ENCODE measurements at regions not wholly inside any gene's neighbourhood (a gene's known extent, or its start where the extent isn't known, plus 50 kb on each side); places are given as distances from the start of the nearest gene placed in this dataset.

- DNase-seq = no peak
- Histone ChIP-seq H3K9me3 (no peaks in the 10 kb centered on the region), H3K27ac (no peak overlapping the region), H3K4me3 (no peak overlapping the region), H3K4me1 (peaks cover 7% of the 10 kb centered on the region), H3K27me3 (no peaks in the 10 kb centered on the region), H3K36me3 (ENCODE audit: low read depth, missing control alignments) (no peaks in the 10 kb centered on the region)
- 81 to 100% methylated on average over 1 of the region's 1 CpG for WGBS, 2 donors
- intact Hi-C loops (cut with DNase I; ENCODE audit: low total_unique reads) = no loop called here
- TF ChIP-seq POLR2A (IDR thresholded peaks at IDR 0.05) = no peak
Observed at GRCh38 chr9:73807952-73808351, 656.3 kb downstream of the ANXA1 start.

DNA sequence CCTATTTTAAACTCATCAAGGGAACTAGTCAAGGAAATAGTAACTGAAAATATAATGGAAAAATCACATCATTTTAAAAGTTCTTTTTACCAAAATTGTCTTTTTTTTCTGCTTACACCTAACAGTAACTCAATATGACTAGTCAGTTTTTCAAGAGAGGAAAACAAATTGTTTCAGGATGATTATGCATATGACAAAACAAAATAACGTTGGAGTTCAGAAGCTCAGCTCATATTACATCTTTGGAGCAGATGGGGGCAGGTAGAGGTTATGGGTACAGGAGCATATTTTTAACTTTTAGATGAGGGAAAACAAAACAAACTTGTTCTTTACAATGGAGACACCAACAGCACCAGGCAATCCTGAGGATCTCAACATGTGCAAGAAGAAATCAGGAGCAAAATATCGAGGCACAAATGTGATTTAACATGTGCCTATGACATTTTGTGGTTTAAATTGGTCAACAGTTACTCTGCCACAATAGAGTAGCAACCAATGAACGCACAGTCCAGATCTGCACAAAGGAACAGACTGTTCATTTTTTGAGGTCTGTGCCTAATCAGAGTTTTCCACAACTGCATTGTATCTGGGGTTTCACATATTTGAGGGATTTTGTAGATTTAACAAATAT is 659.0 kb downstream of the ANXA1 start:
- Histone ChIP-seq H3K36me3 (ENCODE audit: low read depth, missing control alignments) (no peaks in the 10 kb centered on the region), H3K4me1 (no peaks in the 10 kb centered on the region), H3K27me3 (no peaks in the 10 kb centered on the region), H3K27ac (no peak overlapping the region), H3K4me3 (no peak overlapping the region), H3K9me3 (no peaks in the 10 kb centered on the region)
- WGBS, 2 donors = 53 to 64% methylated on average over 3 of the region's 3 CpGs
- DNase-seq = no peak
- TF ChIP-seq, protein P1, sequence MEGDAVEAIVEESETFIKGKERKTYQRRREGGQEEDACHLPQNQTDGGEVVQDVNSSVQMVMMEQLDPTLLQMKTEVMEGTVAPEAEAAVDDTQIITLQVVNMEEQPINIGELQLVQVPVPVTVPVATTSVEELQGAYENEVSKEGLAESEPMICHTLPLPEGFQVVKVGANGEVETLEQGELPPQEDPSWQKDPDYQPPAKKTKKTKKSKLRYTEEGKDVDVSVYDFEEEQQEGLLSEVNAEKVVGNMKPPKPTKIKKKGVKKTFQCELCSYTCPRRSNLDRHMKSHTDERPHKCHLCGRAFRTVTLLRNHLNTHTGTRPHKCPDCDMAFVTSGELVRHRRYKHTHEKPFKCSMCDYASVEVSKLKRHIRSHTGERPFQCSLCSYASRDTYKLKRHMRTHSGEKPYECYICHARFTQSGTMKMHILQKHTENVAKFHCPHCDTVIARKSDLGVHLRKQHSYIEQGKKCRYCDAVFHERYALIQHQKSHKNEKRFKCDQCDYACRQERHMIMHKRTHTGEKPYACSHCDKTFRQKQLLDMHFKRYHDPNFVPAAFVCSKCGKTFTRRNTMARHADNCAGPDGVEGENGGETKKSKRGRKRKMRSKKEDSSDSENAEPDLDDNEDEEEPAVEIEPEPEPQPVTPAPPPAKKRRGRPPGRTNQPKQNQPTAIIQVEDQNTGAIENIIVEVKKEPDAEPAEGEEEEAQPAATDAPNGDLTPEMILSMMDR (IDR thresholded peaks at IDR 0.05) = no peak
- no peak for TF ChIP-seq POLR2A (IDR thresholded peaks at IDR 0.05)
- intact Hi-C loops (cut with DNase I; ENCODE audit: low total_unique reads) = no loop called here

DNA sequence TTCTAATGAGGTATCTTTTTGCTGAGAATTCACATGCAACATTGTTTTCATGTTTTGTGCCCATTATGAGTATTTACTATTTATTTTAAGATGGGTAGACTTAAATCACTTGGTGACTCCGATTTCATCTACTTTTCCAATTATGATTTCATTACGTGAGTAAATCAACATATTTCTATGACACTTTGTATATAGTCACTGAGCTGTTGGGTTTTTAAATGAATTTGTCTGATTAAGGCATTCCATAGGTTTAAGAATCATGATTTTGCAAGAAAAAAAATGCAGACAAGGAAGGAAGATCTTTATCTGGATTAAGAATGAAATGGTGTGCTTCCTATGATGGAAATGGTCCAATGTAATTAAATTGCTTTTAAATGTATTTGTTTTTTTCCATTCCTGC is 661.9 kb downstream of the ANXA1 start:
- H3K9me3 ChIP-seq = no peaks in the 10 kb centered on the region
- H3K36me3 ChIP-seq (ENCODE audit: low read depth, missing control alignments) = no peaks in the 10 kb centered on the region
- intact Hi-C loops (cut with DNase I; ENCODE audit: low total_unique reads) = no loop called here
- H3K27me3 ChIP-seq = no peaks in the 10 kb centered on the region
- no peak overlapping the region for H3K27ac ChIP-seq
- TF ChIP-seq, protein P1 (IDR thresholded peaks at IDR 0.05) = no peak
- TF ChIP-seq POLR2A (IDR thresholded peaks at IDR 0.05) = no peak
- H3K4me3 ChIP-seq = no peak overlapping the region
- DNase-seq = no peak
- H3K4me1 ChIP-seq = no peaks in the 10 kb centered on the region
- 85 to 91% methylated on average over 2 of the region's 2 CpGs for WGBS, 2 donors

DNA sequence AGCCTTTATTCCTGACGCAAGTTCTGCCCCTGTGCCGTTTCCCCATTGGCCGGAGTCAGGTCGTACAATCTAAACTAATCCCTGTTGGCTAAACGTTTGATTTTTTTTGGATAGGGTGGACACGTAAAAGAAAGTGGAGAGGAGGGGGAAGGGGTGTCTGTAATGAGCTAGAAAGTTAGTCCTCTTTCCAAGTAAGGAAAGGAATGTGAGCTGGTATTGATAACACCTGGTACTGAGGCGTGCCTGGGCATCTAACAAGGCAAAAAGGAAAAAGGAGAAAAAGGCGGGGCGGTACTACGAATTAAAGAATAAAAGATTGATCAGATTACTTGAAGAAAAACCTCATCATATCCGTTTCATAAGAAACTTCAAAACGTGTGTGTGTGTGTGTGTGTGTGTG is 665.2 kb downstream of the ANXA1 start:
- Histone ChIP-seq H3K36me3 (ENCODE audit: low read depth, missing control alignments) (no peaks in the 10 kb centered on the region), H3K9me3 (no peaks in the 10 kb centered on the region), H3K4me3 (no peak overlapping the region), H3K4me1 (no peaks in the 10 kb centered on the region), H3K27me3 (no peaks in the 10 kb centered on the region), H3K27ac (no peak overlapping the region)
- 47 to 64% methylated on average over 12 of the region's 12 CpGs for WGBS, 2 donors
- no peak for TF ChIP-seq POLR2A (IDR thresholded peaks at IDR 0.05)
- TF ChIP-seq, protein P1 (IDR thresholded peaks at IDR 0.05) = no peak
- DNase-seq = no peak
- intact Hi-C loops (cut with DNase I; ENCODE audit: low total_unique reads) = no loop called here

GRCh38 chr9:73824671-73825070 is 672.5 kb upstream of the RORB start:
- no peak for DNase-seq
- intact Hi-C loops (cut with DNase I; ENCODE audit: low total_unique reads) = no loop called here
- Histone ChIP-seq H3K27me3 (no peaks in the 10 kb centered on the region), H3K36me3 (ENCODE audit: low read depth, missing control alignments) (no peaks in the 10 kb centered on the region), H3K9me3 (no peaks in the 10 kb centered on the region), H3K4me1 (no peaks in the 10 kb centered on the region), H3K27ac (no peak overlapping the region), H3K4me3 (no peak overlapping the region)
- WGBS, 2 donors = 65 to 73% methylated on average over 1 of the region's 1 CpG
- no peak for TF ChIP-seq POLR2A (IDR thresholded peaks at IDR 0.05)
- TF ChIP-seq, protein P1 (IDR thresholded peaks at IDR 0.05) = no peak

All from testis (tissue), 2 donors.